AG09309 (cell line): ENCODE measurements at regions not wholly inside any gene's neighbourhood (a gene's known extent, or its start where the extent isn't known, plus 50 kb on each side); places are given as distances from the start of the nearest gene placed in this dataset.

ENCODE experiments used
- DNase-seq: peaks from one replicate; pipeline ENCODE4 v3.0.0-alpha.2; 2010; ENCODE audit warnings: low read depth
- H3K4me3 ChIP-seq: 2 replicates; pipeline ENCODE4 v1.5.1; 2011; ENCODE audit warnings: mild to moderate bottlenecking, low read depth, low read length, moderate library complexity; ENCODE audit not compliant: control insufficient read depth
- TF ChIP-seq, protein P1 (sequence below): IDR thresholded peaks from 2 replicates; pipeline ENCODE4 v1.5.1; 2011; ENCODE audit warnings: mild to moderate bottlenecking, low read depth, low read length, inconsistent platforms; ENCODE audit not compliant: insufficient read depth, control insufficient read depth; ENCODE audit errors: missing control alignments

DNA sequence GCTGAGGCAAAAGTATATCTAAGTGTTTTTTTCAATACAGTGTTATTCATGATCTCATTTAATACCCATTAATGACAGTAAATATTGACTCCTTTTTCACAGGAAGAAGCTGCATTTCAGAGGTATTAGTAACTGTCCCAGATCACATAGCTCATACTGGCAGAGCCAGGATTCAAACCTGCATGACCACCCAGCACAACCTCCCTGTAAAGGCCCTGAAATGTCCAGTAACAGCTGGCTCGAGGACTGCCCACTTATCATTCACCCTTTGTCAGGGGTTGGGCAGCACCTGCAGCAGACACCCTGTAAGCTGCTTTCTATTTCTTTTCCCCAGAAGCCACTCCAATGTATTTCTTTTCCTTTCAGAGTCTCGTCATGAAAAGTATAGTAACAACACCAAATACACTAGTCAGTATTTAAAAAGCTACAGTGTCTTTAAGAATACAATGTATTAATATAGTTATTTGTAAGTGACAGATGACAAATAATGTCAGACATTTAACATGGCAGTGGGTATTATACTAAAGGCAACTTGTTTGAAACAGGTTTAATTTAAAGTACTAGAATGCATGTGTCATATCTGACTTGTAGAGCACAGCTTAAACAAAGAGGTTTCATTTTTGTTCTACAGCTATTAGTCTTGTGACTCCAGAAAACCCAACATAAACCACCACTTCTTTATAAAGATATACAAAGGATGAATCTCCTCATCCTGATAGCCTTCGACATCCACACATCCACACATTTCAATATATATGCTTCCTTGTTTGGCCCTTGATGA is 841.6 kb upstream of the GJE1 start:
- DNase-seq = no peak
- TF ChIP-seq, protein P1, sequence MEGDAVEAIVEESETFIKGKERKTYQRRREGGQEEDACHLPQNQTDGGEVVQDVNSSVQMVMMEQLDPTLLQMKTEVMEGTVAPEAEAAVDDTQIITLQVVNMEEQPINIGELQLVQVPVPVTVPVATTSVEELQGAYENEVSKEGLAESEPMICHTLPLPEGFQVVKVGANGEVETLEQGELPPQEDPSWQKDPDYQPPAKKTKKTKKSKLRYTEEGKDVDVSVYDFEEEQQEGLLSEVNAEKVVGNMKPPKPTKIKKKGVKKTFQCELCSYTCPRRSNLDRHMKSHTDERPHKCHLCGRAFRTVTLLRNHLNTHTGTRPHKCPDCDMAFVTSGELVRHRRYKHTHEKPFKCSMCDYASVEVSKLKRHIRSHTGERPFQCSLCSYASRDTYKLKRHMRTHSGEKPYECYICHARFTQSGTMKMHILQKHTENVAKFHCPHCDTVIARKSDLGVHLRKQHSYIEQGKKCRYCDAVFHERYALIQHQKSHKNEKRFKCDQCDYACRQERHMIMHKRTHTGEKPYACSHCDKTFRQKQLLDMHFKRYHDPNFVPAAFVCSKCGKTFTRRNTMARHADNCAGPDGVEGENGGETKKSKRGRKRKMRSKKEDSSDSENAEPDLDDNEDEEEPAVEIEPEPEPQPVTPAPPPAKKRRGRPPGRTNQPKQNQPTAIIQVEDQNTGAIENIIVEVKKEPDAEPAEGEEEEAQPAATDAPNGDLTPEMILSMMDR = no peak
- no peak overlapping the region for H3K4me3 ChIP-seq

DNA sequence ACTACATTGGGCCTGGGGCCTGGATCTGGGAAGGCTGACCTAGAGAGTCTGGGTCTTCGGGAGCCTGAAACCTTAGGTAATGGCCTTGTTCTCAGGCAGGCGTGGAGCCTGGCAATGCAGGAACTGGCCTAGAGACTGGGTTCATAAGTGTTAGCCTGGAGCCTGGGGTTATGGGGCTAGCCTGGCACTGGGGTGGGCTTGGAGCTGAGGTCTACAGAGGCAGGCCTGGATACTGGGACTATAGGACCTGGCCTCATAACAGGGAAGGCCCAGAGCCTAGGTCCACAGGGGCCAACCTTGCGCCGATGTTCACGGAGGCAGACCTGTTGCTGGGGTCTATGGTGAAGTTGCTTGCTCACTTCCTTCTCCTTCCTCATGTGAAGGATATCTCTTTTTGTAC is 843.8 kb upstream of the GJE1 start:
- DNase-seq = no peak
- TF ChIP-seq, protein P1 = no peak

DNA sequence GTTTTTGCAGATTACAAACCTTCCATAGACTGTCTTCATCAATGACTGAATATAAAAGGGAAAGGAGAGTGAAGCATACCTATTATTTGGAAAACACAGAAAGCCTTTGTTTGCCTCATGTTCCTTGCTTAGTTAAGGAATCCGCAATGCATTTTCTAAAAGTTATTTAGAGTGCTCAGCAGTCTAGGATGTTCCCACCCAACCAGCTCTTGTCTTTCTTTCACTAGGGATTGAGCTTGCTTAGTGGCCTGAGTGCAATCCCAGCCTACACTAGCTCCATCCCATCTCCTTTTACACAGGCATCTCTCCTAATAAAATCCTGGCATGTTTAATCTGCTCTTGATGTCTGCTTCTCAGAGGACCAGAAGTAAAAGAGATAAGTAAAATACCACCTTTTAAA is 850.5 kb upstream of the GJE1 start:
- TF ChIP-seq, protein P1 = no peak
- no peak overlapping the region for H3K4me3 ChIP-seq
- no peak for DNase-seq

More for the DNA sequence above, 843.8 kb upstream of the GJE1 start:
- no peak overlapping the region for H3K4me3 ChIP-seq

DNA sequence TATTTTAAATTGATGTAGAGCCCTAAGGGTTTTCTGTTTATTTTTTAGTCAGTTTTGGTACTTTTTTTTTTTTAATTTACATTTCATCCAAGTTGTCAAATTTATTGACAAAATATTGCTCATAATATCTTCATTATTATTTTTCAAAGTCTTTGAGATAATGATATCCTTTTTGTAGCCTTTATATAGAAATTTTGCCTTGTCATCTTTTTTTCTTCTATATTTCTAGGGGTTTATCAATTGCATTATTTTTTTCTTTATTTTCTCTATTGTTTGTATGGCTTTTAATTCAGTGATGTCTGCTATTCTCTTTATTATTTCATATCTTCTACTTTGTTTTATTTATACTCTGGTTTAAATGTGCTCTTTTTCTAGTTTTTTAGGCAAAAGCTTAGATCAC is 863.0 kb upstream of the GJE1 start:
- TF ChIP-seq, protein P1 = no peak
- DNase-seq = no peak
- H3K4me3 ChIP-seq = no peak overlapping the region

DNA sequence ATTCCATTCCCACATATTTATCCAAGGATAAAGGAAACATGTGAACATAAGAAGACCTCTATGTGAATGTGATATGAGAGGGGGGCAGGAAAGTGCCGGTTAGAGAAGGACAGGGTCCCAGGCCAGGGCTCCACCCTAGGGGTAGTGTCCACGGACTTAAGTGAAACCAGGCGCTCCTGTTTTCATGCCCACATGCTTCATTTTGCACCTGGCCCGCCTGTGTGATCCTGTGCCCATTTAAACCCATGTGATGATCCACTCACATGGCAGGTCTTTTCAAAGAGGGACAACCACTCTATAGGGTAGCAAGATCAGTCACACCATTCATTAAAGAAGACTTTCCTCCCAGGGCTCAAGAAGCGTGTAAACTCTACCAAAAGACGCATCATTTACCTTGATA is 865.3 kb upstream of the GJE1 start:
- no peak for DNase-seq
- TF ChIP-seq, protein P1 = no peak
- no peak overlapping the region for H3K4me3 ChIP-seq

DNA sequence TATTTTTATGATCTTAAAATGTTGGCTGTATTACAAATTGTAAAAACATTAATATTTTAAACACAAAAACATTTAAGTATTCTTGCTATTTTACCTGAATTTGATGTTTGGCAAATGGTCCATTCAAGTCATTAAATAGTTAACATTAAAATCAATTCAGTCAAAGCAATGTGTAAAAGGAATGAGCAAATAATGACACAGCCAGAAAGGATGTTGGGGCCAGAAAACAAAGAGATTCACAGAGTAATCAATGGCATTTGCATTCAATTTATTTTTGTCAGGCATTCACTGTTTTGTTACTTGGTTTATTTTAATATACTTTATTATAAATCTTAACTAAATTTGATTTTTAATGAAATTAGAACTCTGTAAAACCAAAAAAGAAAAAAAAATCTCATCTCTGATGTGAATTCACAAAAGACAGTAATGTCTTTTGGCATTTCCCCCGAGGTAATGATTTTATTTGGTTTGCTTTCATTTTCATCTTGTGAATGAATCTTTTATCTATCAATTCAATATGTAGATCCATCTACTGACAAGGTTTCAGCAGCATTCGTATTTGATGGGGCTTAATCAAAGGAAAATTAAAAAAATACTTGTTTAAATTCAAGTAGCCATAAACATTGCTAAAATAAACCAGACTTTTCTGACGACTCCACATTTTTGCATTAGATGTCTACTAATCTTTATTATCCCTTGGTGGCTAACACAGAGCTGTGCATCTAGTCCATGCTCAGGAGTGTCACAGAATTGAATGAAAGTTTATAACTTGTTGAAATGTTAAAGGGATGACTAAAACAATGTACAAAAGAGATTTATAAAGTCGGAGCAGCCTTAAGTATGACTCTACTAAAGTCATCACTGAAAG is 866.7 kb upstream of the GJE1 start:
- H3K4me3 ChIP-seq = peak overlapping the region; percentile 4; the same call in 1 of the 2 replicates

More for the DNA sequence above, 866.7 kb upstream of the GJE1 start:
- TF ChIP-seq, protein P1 = no peak
- no peak for DNase-seq
